Small intestine (tissue), 7 donors: ENCODE measurements at regions not wholly inside any gene's neighbourhood (a gene's known extent, or its start where the extent isn't known, plus 50 kb on each side); places are given as distances from the start of the nearest gene placed in this dataset.

Experiments
- DNase-seq, 2 donors: peaks; one replicate each; pipeline versions ENCODE4 v3.0.0 to v3.0.0-alpha.2; 2013
- FAIRE-seq: peaks from 2 replicates; lab custom pipeline; 2012; peaks lifted over from hg19 to GRCh38; lab: Jason Lieb, UNC
- H3K27ac ChIP-seq, 3 donors: one replicate each; pipeline ENCODE4 v1.5.1; 2013; ENCODE audit warnings: low read length in 2 of 3, mild to moderate bottlenecking in 2 of 3, control low read depth in 1 of 3, inconsistent platforms in 1 of 3, low read depth in 1 of 3, moderate library complexity in 1 of 3
- H3K27me3 ChIP-seq, 3 donors: one replicate each; pipeline ENCODE4 v1.6.1; 2013; ENCODE audit warnings: low read length in 3 of 3, inconsistent platforms in 1 of 3; ENCODE audit not compliant: control insufficient read depth in 3 of 3, insufficient read depth in 3 of 3
- H3K36me3 ChIP-seq, 3 donors: one replicate each; pipeline ENCODE4 v1.6.1; 2013; ENCODE audit warnings: low read length in 3 of 3, inconsistent platforms in 1 of 3, low read depth in 1 of 3, mild to moderate bottlenecking in 1 of 3, moderate library complexity in 1 of 3; ENCODE audit not compliant: control insufficient read depth in 3 of 3, insufficient read depth in 2 of 3
- H3K4me1 ChIP-seq, 3 donors: one replicate each; pipeline ENCODE4 v1.6.1; 2013; ENCODE audit warnings: low read length in 2 of 3, inconsistent platforms in 1 of 3, low read depth in 1 of 3, mild to moderate bottlenecking in 1 of 3, moderate library complexity in 1 of 3; ENCODE audit not compliant: control insufficient read depth in 3 of 3, insufficient read depth in 2 of 3
- H3K4me3 ChIP-seq, 3 donors: one replicate each; pipeline ENCODE4 v1.5.1; 2013; ENCODE audit warnings: low read length in 3 of 3, control low read depth in 1 of 3, inconsistent platforms in 1 of 3, low read depth in 1 of 3, mild to moderate bottlenecking in 1 of 3, moderate library complexity in 1 of 3
- H3K9me3 ChIP-seq, 2 donors: one replicate each; pipeline ENCODE4 v1.6.1; 2013; ENCODE audit warnings: low read depth in 1 of 2, low read length in 1 of 2; ENCODE audit not compliant: control insufficient read depth in 2 of 2, insufficient read depth in 1 of 2
- WGBS, 3 donors: extraction: QIAGEN DNeasy Blood & Tissue Kit; methylation state at CpG; one replicate each; pipeline ENCODE4 v1.1.7; 2013; 5-methylcytosine and 5-hydroxymethylcytosine counted together
- donor health status: healthy with polysubstance abuse.
- donor health status: control.
- donor health status: control.
- donor health status: Bipolar disorder and iron deficiency.
- donor health status: healthy.

DNA sequence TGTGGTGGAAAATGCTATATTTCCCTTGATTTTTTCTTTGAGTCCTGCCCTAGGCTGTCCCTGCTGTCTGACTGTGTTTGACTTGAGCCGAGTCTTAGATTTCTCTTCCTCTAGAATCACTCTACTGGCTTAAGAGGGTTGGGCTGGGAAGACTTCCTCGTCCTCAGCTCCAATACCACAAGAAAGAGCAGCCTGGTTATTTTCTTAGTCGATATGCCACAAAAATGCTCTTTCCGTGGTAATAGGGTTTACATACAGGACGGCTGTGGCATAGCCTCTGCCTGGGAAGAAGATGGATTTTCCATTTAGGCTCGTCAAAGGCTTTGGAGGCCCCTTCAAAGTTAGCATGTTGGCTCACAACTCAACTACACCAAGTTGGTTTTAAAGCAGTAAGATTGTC is 212.0 kb upstream of the IGFBP3 start:
- Histone ChIP-seq H3K36me3 (no peaks in the 10 kb centered on the region), H3K4me3 (no peak overlapping the region), H3K4me1 (no peaks in the 10 kb centered on the region), H3K27me3 (no peaks in the 10 kb centered on the region), H3K27ac (no peak overlapping the region), H3K9me3 (no peaks in the 10 kb centered on the region)
- WGBS, 3 donors: 68 to 83% (median 74%) methylated on average over 6 of the region's 6 CpGs
- no peak for FAIRE-seq
- DNase-seq: no peak

DNA sequence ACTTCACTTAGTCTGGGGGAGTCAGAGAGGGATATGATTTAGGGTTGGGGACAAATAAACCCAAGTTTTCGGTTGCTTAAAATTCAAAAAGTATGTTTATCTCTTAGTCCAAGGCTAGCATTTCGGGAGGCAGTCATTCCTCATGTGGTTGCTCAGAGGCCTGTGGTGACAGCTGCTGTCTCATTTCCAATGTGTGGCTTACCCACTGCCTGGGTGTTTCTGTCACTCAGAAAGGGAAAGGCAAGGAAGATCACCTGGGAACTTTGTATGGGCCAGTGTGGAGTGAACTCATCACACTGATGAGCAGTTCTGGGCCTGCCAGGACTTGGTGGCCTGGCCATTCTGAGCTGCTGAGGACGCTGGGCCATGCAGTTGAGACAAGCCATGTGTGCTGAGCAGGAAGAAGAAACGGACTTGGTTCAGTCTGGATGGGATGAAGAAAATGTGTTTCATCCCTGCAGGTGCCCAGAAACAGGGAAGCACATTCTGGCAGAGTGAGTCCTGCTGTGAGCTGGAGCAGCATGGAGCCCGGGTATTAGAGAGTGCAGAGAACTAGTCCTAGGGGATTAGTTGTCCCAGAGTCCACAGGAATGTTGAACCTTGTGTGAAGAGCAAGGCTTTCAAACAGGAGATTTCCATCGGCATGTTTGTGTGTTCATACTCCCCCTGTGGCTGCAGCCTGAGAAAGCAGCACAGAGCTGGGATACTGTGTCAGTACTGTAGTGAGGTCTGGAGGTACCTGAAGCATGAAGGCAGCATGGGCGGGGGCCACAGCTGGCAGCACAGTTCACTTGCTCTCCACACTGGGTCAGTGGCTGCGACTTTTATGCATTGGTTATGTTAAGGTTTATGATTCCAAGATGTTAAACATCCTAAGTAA is 211.1 kb upstream of the IGFBP3 start:
- no peaks in the 10 kb centered on the region for H3K27me3 ChIP-seq
- DNase-seq (no peak), FAIRE-seq (no peak)
- no peak overlapping the region for H3K27ac ChIP-seq
- H3K4me1 ChIP-seq: no peaks in the 10 kb centered on the region
- no peak overlapping the region for H3K4me3 ChIP-seq
- no peaks in the 10 kb centered on the region for H3K9me3 ChIP-seq
- 70 to 77% (median 75%) methylated on average over 8 of the region's 8 CpGs for WGBS, 3 donors
- no peaks in the 10 kb centered on the region for H3K36me3 ChIP-seq

DNA sequence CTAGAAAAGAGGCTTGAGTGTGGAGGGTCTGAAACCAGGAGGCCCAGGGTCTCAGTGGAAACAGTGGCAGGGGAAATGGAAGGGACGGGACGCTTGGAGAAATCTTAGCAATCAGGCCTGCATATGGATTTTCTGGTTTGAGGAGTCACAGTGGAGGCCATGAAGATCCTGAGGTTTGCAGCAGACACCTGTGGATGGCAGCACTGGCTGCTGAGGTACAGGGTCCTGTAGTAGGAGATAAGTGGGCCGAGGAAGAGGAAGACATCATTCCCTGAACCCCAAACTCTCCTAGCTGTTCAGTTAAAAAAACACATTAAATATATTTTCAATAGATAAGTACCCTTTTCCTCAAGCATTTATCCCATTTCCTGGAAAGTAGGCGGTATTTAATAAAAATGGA is 208.8 kb upstream of the IGFBP3 start:
- no peaks in the 10 kb centered on the region for H3K9me3 ChIP-seq
- no peak overlapping the region for H3K4me3 ChIP-seq
- WGBS, 3 donors: 74 to 85% (median 81%) methylated on average over 4 of the region's 4 CpGs
- H3K27me3 ChIP-seq: no peaks in the 10 kb centered on the region
- H3K36me3 ChIP-seq: no peaks in the 10 kb centered on the region
- H3K4me1 ChIP-seq: no peaks in the 10 kb centered on the region
- FAIRE-seq (no peak), DNase-seq (peak in 1 of 2 donors; percentile 31)
- no peak overlapping the region for H3K27ac ChIP-seq

- no peak overlapping the region for H3K27ac ChIP-seq
- no peak for FAIRE-seq
- H3K4me3 ChIP-seq: no peak overlapping the region
- DNase-seq: no peak
- H3K4me1 ChIP-seq: no peaks in the 10 kb centered on the region
- H3K9me3 ChIP-seq: no peaks in the 10 kb centered on the region
- WGBS, 3 donors: 61 to 66% (median 64%) methylated on average over 2 of the region's 2 CpGs
- no peaks in the 10 kb centered on the region for H3K36me3 ChIP-seq
- H3K27me3 ChIP-seq: no peaks in the 10 kb centered on the region
Measured at GRCh38 chr7:46127814-46128213, 206.7 kb upstream of the IGFBP3 start.

DNA sequence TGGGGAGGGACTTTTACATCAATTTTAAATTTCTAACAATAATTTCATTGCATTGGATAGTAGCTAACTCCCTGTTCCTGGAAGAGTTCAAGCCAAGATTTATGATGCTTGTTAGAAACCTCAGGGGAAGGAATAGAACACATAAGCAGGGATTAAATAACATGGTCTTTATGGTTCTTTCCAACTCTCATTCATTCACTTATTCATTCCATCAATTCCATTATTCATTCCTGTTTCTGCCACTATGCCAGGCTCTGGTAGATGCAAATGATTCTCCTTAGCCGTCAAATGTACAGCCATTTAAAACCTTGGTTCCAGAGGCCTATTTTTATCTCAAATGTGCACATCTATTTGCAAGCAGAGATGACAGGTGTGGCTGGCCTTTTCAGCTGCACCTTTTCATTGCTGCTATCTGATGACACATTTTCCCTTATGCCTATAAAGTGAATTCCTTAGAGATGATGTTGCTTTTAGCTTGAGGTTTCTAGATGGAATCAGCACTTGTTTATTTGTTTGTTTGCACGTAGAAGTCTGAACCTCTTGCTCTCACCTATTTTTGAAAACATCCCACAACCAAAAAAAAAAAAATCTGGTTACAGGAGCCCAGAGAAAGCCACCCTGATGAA is 205.7 kb upstream of the IGFBP3 start:
- H3K4me1 ChIP-seq: no peaks in the 10 kb centered on the region
- no peak overlapping the region for H3K4me3 ChIP-seq
- no peaks in the 10 kb centered on the region for H3K27me3 ChIP-seq
- DNase-seq (no peak), FAIRE-seq (no peak)
- no peaks in the 10 kb centered on the region for H3K36me3 ChIP-seq
- no peaks in the 10 kb centered on the region for H3K9me3 ChIP-seq
- WGBS, 3 donors: 56 to 85% (median 72%) methylated on average over 2 of the region's 2 CpGs
- no peak overlapping the region for H3K27ac ChIP-seq

GRCh38 chr7:46123756-46124343 is 202.8 kb upstream of the IGFBP3 start:
- no peaks in the 10 kb centered on the region for H3K27me3 ChIP-seq
- no peak for DNase-seq
- no peaks in the 10 kb centered on the region for H3K36me3 ChIP-seq
- no peak for FAIRE-seq
- no peak overlapping the region for H3K4me3 ChIP-seq
- no peaks in the 10 kb centered on the region for H3K9me3 ChIP-seq
- no peaks in the 10 kb centered on the region for H3K4me1 ChIP-seq
- 79 to 91% (median 83%) methylated on average over 3 of the region's 3 CpGs for WGBS, 3 donors
- no peak overlapping the region for H3K27ac ChIP-seq

DNA sequence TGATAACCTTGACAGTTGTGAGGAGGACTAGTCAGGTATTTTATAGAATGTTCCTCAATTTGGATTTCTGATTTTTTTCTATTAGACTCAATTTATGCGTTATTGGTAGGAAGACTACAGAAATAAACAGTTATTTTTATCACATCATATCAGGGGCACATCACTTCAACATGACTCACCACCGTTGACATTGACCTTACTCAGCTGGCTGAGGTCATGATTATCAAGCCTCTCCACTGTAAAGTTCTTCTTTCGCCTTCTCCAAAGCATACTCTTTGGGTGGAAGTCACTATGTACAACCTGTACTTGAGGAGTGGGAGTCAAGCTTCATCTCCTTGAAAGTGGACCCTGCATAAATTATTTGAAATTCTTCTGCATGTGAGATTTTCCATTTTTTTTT is 194.3 kb upstream of the IGFBP3 start:
- Histone ChIP-seq H3K4me1 (no peaks in the 10 kb centered on the region), H3K27me3 (no peaks in the 10 kb centered on the region), H3K36me3 (no peaks in the 10 kb centered on the region), H3K27ac (no peak overlapping the region), H3K9me3 (no peaks in the 10 kb centered on the region), H3K4me3 (no peak overlapping the region)
- DNase-seq (no peak), FAIRE-seq (no peak)
- WGBS, 3 donors: 54 to 62% (median 56%) methylated on average over 3 of the region's 3 CpGs

DNA sequence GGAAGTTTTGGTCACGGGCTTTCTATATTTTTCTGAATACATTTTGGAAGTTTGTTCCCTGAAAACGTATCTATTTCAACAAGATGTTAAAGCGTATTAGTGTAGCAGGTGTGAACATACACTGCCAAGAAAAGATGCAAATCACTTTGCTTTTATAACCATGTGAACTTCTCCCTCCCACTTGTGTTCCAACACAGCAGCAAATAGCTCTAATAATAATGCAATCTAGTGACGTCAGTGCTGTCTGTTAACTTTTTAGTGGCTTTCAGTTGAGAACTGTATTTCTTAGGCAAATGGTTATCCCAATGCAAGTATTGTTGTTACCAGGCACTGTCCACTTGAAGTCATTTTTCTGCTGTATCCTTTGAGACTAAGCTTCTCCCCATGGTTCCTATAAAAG is 188.4 kb upstream of the IGFBP3 start:
- no peak for FAIRE-seq
- Histone ChIP-seq H3K27ac (no peak overlapping the region), H3K4me3 (no peak overlapping the region), H3K9me3 (no peaks in the 10 kb centered on the region), H3K4me1 (no peaks in the 10 kb centered on the region), H3K27me3 (no peaks in the 10 kb centered on the region), H3K36me3 (no peaks in the 10 kb centered on the region)
- 19 to 69% (median 33%) methylated on average over 4 of the region's 4 CpGs for WGBS, 3 donors
- no peak for DNase-seq
